ENCODE measurements at regions not wholly inside any gene's neighbourhood (a gene's known extent, or its start where the extent isn't known, plus 50 kb on each side); places are given as distances from the start of the nearest gene placed in this dataset.

GRCh38 chr3:166531730-166532129, 694.5 kb upstream of the BCHE start:
- TF ChIP-seq CTCF (optimal IDR thresholded peaks at IDR 0.05 in 1 of 3, IDR thresholded peaks at IDR 0.05 in 1 of 3, conservative IDR thresholded peaks at IDR 0.05 in 1 of 3; ENCODE audit: extremely low read depth in 1 of 3, insufficient read depth in 2 of 3, low read length in 3 of 3) (no peak), EZH2 (IDR thresholded peaks at IDR 0.05; ENCODE audit: low read length) (no peak)

Data from keratinocyte (primary cell).